ENCODE measurements at regions not wholly inside any gene's neighbourhood (a gene's known extent, or its start where the extent isn't known, plus 50 kb on each side); places are given as distances from the start of the nearest gene placed in this dataset.
"Not testable (repeated sequence)": the region's sequence is repeated elsewhere in the genome, so short reads cannot be mapped to it uniquely, and the experiment has no call there.

DNA sequence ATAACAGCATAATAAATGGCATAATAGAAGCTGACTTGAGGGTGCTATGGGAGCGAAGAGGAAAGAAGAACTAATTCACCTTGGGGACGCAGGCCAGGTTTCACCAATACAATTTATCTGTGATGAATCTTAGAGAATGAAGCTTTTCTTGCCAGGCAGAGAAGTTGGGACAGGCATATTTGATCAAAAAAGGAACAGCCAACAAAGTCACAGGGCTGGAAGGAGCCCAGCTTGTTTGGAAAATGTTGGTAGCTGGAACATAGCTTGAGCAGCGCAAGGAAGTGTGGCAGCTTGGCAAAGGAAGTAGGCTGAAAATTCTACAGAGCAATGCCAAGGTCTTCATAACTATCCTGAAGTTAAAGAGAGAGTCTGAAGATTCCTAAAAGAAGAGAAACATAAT lies 181.5 kb upstream of the OR13F1 start:
- Histone ChIP-seq H3K9me3 (no peaks in the 10 kb centered on the region), H3K4me3 (no peak overlapping the region), H3K9ac (ENCODE audit: low read depth in 2 of 2, low read length in 2 of 2) (no peak overlapping the region), H3K36me3 (no peaks in the 10 kb centered on the region), H3K4me1 (no peaks in the 10 kb centered on the region), H3K27me3 (no peaks in the 10 kb centered on the region), H3K27ac (no peak overlapping the region)
- no peak for DNase-seq
- intact Hi-C loops (cut with DNase I) = no loop called here
- no peak for TF ChIP-seq CTCF (IDR thresholded peaks at IDR 0.05)

DNA sequence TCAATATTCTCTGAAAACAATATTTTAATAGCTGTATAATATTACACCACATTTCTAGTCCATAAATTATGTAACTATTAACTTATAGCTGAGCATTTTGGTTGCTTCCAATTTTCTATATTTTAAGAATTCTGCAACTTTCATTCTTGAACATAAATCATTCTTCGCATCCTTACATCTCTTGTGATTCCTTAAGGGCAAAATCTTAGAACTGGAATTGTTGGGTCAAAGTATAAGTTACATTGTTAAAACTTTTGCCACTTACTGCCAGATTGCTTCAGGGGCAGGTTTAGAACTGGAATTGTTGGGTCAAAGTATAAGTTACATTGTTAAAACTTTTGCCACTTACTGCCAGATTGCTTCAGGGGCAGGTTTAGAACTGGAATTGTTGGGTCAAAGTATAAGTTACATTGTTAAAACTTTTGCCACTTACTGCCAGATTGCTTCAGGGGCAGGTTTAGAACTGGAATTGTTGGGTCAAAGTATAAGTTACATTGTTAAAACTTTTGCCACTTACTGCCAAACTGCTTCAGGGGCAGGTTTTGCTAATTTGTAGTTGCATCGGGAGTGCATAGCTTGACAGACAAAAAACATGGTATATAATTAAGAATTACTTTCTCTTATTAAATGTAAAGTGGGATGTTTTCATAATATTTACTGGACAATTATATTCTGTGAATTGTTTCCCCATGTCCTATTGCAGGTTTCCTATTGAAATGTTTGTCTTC lies 179.9 kb upstream of the OR13F1 start:
- DNase-seq; H3K9ac ChIP-seq (ENCODE audit: low read depth in 2 of 2, low read length in 2 of 2); H3K9me3 ChIP-seq; H3K4me3 ChIP-seq; intact Hi-C loops (cut with DNase I); H3K27me3 ChIP-seq; H3K4me1 ChIP-seq; H3K36me3 ChIP-seq: not testable (repeated sequence)
- peak overlapping the region; percentile 8 for H3K27ac ChIP-seq

DNA sequence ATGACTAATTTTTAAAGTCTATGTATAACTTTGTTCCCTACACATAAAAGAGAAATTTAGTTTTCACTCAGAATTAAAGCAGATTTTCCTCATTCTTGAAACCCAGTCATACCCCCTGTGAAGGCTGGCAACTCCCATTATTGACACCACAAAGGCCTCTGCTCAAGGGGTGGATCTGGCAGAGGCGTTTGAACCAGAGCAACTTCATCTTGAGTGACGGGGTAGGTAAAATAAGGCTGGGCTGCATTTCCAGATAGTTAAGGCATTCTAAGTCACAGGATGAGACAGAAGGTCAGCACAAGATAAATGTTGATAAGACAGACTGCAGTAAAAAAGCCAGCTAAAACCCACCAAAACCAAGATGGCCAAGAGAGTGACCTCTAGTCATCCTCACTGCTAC lies 177.2 kb upstream of the OR13F1 start:
- H3K4me3 ChIP-seq = no peak overlapping the region
- no peak for DNase-seq
- no peaks in the 10 kb centered on the region for H3K27me3 ChIP-seq
- no peaks in the 10 kb centered on the region for H3K9me3 ChIP-seq
- TF ChIP-seq CTCF (IDR thresholded peaks at IDR 0.05) = no peak
- H3K27ac ChIP-seq = no peak overlapping the region
- H3K36me3 ChIP-seq = no peaks in the 10 kb centered on the region
- intact Hi-C loops (cut with DNase I) = no loop called here
- H3K4me1 ChIP-seq = no peaks in the 10 kb centered on the region
- H3K9ac ChIP-seq (ENCODE audit: low read depth in 2 of 2, low read length in 2 of 2) = no peak overlapping the region

- no peak overlapping the region for H3K27ac ChIP-seq
- H3K9ac ChIP-seq (ENCODE audit: low read depth in 2 of 2, low read length in 2 of 2) = no peak overlapping the region
- no peak overlapping the region for H3K4me3 ChIP-seq
- H3K27me3 ChIP-seq = no peaks in the 10 kb centered on the region
- no peak for DNase-seq
- no peak for TF ChIP-seq CTCF (IDR thresholded peaks at IDR 0.05)
- no peaks in the 10 kb centered on the region for H3K36me3 ChIP-seq
- no peaks in the 10 kb centered on the region for H3K9me3 ChIP-seq
- no peaks in the 10 kb centered on the region for H3K4me1 ChIP-seq
- intact Hi-C loops (cut with DNase I) = no loop called here
Observed at GRCh38 chr9:104329245-104329644, 174.8 kb upstream of the OR13F1 start.

- H3K4me3 ChIP-seq = no peak overlapping the region
- no peak overlapping the region for H3K27ac ChIP-seq
- intact Hi-C loops (cut with DNase I) = no loop called here
- no peaks in the 10 kb centered on the region for H3K27me3 ChIP-seq
- DNase-seq = no peak
- H3K36me3 ChIP-seq = no peaks in the 10 kb centered on the region
- H3K9me3 ChIP-seq = no peaks in the 10 kb centered on the region
- no peak for TF ChIP-seq CTCF (IDR thresholded peaks at IDR 0.05)
- H3K9ac ChIP-seq (ENCODE audit: low read depth in 2 of 2, low read length in 2 of 2) = no peak overlapping the region
- no peaks in the 10 kb centered on the region for H3K4me1 ChIP-seq
Observed at GRCh38 chr9:104330841-104331240, 173.2 kb upstream of the OR13F1 start.

- no peak overlapping the region for H3K27ac ChIP-seq
- H3K4me1 ChIP-seq = no peaks in the 10 kb centered on the region
- intact Hi-C loops (cut with DNase I) = no loop called here
- no peak overlapping the region for H3K9ac ChIP-seq (ENCODE audit: low read depth in 2 of 2, low read length in 2 of 2)
- no peak for DNase-seq
- H3K36me3 ChIP-seq = no peaks in the 10 kb centered on the region
- H3K27me3 ChIP-seq = no peaks in the 10 kb centered on the region
- no peak for TF ChIP-seq CTCF (IDR thresholded peaks at IDR 0.05)
- H3K4me3 ChIP-seq = no peak overlapping the region
- H3K9me3 ChIP-seq = no peaks in the 10 kb centered on the region
Observed at GRCh38 chr9:104334549-104334948, 169.5 kb upstream of the OR13F1 start.

All from colonic mucosa (tissue), 4 donors.